B cell (primary cell): ENCODE measurements at regions not wholly inside any gene's neighbourhood (a gene's known extent, or its start where the extent isn't known, plus 50 kb on each side); places are given as distances from the start of the nearest gene placed in this dataset.

Experiments used
- ATAC-seq: fragments of 200-7000 bp; cut with Tn5 transposase; one replicate; pipeline ENCODE4 v1.10.0; 2021; ENCODE audit warnings: low read depth, mild to moderate bottlenecking, moderate number of reproducible peaks, moderate library complexity
- CTCF ChIA-PET: fragments of 350-600 bp; sonication (Branson Sonifier 250); formaldehyde crosslinking; loops from one replicate; lab custom pipeline; 2021; ENCODE audit warnings: antibody characterized with exemption, inconsistent platforms; lab: Charles Lee
- POLR2A ChIA-PET: fragments of 350-600 bp; sonication (Branson Sonifier 250); formaldehyde crosslinking; loops from one replicate; lab custom pipeline; 2021; ENCODE audit warnings: antibody characterized with exemption; lab: Charles Lee
- DNase-seq: peaks from one replicate; pipeline ENCODE4 v3.0.0; 2013
- H2AFZ ChIP-seq: 2 replicates; pipeline ENCODE4 v1.6.1; 2012; ENCODE audit warnings: mild to moderate bottlenecking, low read depth, low read length; ENCODE audit not compliant: insufficient read depth, poor library complexity, severe bottlenecking
- H3K27ac ChIP-seq, 2 donors: 1 replicate in 1 of 2; 2 replicates in 1 of 2; pipeline ENCODE4 v1.5.1; 2012 to 2013; ENCODE audit warnings: low read length in 2 of 2, mild to moderate bottlenecking in 2 of 2, moderate library complexity in 1 of 2
- H3K27me3 ChIP-seq, 4 experiments: fragments of 200-600 bp in 1 of 4; sonication (generic) in 1 of 4; replicated peaks in 1 of 4; 1 replicate in 2 of 4; 2 replicates in 2 of 4; pipeline versions ENCODE4 v1.6.1 to v1.7.0; 2013 to 2016; ENCODE audit warnings: low read length in 3 of 4, mild to moderate bottlenecking in 2 of 4, mixed read lengths in 1 of 4, moderate library complexity in 1 of 4; ENCODE audit not compliant: insufficient read depth in 4 of 4, control insufficient read depth in 3 of 4; ENCODE audit errors: control extremely low read depth in 1 of 4
- H3K36me3 ChIP-seq, 2 experiments: replicated peaks in 1 of 2; 1 replicate in 1 of 2; 2 replicates in 1 of 2; pipeline versions ENCODE4 v1.6.1 to v1.7.1; 2013; ENCODE audit warnings: low read length in 1 of 2; ENCODE audit not compliant: insufficient read depth in 2 of 2, control insufficient read depth in 1 of 2; ENCODE audit errors: control extremely low read depth in 1 of 2, extremely low read depth in 1 of 2
- H3K4me1 ChIP-seq, 2 donors: fragments of 200-600 bp in 1 of 2; sonication (generic) in 1 of 2; 1 replicate in 1 of 2; 2 replicates in 1 of 2; pipeline versions ENCODE4 v1.5.1 to v1.6.1; 2013 to 2017; ENCODE audit warnings: low read length in 2 of 2; ENCODE audit not compliant: control insufficient read depth in 2 of 2, insufficient read depth in 2 of 2
- H3K4me2 ChIP-seq: replicated peaks from 2 replicates; pipeline ENCODE3; 2012; ENCODE audit warnings: mild to moderate bottlenecking, low read depth, low read length; ENCODE audit not compliant: poor library complexity, severe bottlenecking
- H3K4me3 ChIP-seq, 5 experiments: fragments of 200-600 bp in 1 of 5; sonication (generic) in 1 of 5; 1 replicate in 3 of 5; 2 replicates in 2 of 5; pipeline versions ENCODE4 v1.5.1 to v1.7.0; 2011 to 2016; ENCODE audit warnings: low read length in 4 of 5, mild to moderate bottlenecking in 4 of 5, low read depth in 2 of 5, control low read depth in 1 of 5, moderate library complexity in 1 of 5; ENCODE audit not compliant: insufficient read depth in 1 of 5; ENCODE audit errors: control extremely low read depth in 1 of 5, extremely low read depth in 1 of 5
- H3K79me2 ChIP-seq: fragments of 200-600 bp; sonication (generic); one replicate; pipeline ENCODE4 v1.6.0; 2016; ENCODE audit warnings: low read length; ENCODE audit not compliant: control insufficient read depth, insufficient read depth
- H3K9ac ChIP-seq: fragments of 200-600 bp; sonication (generic); 2 replicates; pipeline ENCODE4 v1.6.1; 2017; ENCODE audit warnings: mild to moderate bottlenecking, low read length, moderate library complexity
- H3K9me3 ChIP-seq, 3 donors: one replicate each; pipeline versions ENCODE4 v1.6.1 to v1.7.1; 2013; ENCODE audit warnings: low read length in 2 of 3; ENCODE audit not compliant: control insufficient read depth in 2 of 3, insufficient read depth in 1 of 3; ENCODE audit errors: control extremely low read depth in 1 of 3
- H4K20me1 ChIP-seq: 2 replicates; pipeline ENCODE4 v1.6.0; 2012; ENCODE audit warnings: mild to moderate bottlenecking, low read length; ENCODE audit not compliant: insufficient read depth, control insufficient read depth, poor library complexity, severe bottlenecking
- H3K27ac Mint-ChIP-seq: one replicate; pipeline ENCODE4 v1.8.0; 2021; ENCODE audit warnings: mixed read lengths
- H3K27me3 Mint-ChIP-seq: one replicate; pipeline ENCODE4 v1.8.0; 2021; ENCODE audit warnings: mixed read lengths
- H3K4me1 Mint-ChIP-seq: one replicate; pipeline ENCODE4 v1.8.0; 2021; ENCODE audit warnings: mixed read lengths
- H3K4me3 Mint-ChIP-seq: one replicate; pipeline ENCODE4 v1.8.0; 2021; ENCODE audit warnings: mixed read lengths
- H3K9me3 Mint-ChIP-seq: one replicate; pipeline ENCODE4 v1.8.0; 2022; ENCODE audit warnings: mixed read lengths; ENCODE audit not compliant: insufficient read depth
- EZH2 ChIP-seq: IDR thresholded peaks from 2 replicates; pipeline ENCODE4 v1.6.1; 2012; ENCODE audit warnings: borderline replicate concordance, low read depth, mild to moderate bottlenecking, moderate library complexity, low read length; ENCODE audit not compliant: insufficient read depth, poor library complexity, severe bottlenecking
- WGBS: methylation state at CpG from one replicate; pipeline ENCODE4 v1.1.5; 2013; ENCODE audit warnings: missing lambda C conversion rate; ENCODE audit not compliant: insufficient coverage; 5-methylcytosine and 5-hydroxymethylcytosine counted together
- intact Hi-C: fragments of 100-400 bp; cut with micrococcal nuclease; formaldehyde crosslinking; loops from one replicate; pipeline ENCODE4 v1.10.0; 2022
- TF ChIP-seq, protein P1 (sequence below): fragments of 200-600 bp; IDR thresholded peaks from one replicate; pipeline ENCODE4 v1.8.0; 2022; ENCODE audit warnings: antibody characterized with exemption, mild to moderate bottlenecking

DNA sequence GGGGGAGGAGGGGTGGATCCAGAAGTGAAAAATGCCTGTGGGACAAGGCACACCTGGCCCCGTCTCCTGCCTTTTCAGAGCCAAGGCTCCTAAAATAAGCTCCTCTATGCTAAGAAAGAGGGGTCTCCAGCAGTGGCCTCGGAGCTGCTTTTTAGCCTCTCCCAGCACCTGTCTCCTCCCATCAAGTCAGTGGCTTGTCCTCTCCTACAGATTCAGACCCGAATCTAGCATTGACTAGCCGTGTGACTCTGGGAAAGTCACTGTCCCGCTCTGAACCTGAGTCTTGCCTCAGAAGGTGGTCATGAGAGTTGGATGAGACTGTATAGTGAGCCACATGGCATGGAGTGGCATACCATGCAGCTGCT lies 90.8 kb upstream of the THY1 start:
- no peak overlapping the region for H3K27ac ChIP-seq

DNA sequence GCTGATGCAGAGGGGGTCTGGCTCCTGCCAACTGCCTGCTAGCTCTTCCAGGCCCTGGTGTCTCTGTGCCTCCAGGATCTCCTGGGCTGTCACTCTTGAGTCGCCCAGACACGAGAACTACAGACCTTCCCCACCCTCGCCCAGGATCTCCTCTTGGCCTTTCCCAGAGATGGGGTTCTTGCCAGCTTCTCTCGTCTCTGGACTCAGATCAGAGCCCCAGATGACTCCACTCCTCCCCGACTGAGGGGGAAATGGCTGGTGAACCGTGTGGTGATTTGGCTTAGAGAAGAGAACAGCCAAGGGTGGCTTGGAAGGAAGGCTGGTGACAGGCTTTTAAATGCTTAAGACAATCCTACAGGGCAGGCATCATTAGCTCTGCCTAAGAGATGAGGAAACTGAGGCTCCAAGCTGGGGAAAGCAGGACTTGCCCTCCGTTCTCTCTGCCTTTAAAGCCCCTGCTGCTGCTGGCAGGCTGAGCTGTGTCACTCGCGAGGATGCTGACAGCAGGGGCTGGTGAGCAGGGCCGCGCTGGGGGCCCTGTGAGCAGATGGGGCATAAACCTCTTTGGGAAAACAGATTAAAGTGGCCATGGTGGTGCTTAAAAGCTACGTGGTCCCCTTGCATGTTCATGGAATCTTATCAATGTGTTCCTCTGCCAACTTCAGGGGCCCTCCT lies 90.3 kb upstream of the THY1 start:
- Histone ChIP-seq H2AFZ (no peak overlapping the region), H3K4me1 (peaks cover 0 to 31% of the 10 kb centered on the region in 2 donors), H3K79me2 (no peaks in the 10 kb centered on the region), H3K27me3 (peaks cover 0 to 4% (median 0%) of the 10 kb centered on the region in 4 experiments), H4K20me1 (no peaks in the 10 kb centered on the region), H3K9ac (no peak overlapping the region), H3K9me3 (peaks cover 0 to 3% (median 0%) of the 10 kb centered on the region in 3 donors), H3K36me3 (no peaks in the 10 kb centered on the region), H3K27ac (no peak overlapping the region), H3K4me3 (no peak overlapping the region), H3K4me2 (no peak overlapping the region)
- ChIA-PET POLR2A (no interaction called here), CTCF (no interaction called here)
- no peak overlapping the region for H3K27ac Mint-ChIP-seq
- no peak for ATAC-seq
- WGBS: 86% methylated on average over 9 of the region's 12 CpGs
- DNase-seq: no peak
- H3K4me3 Mint-ChIP-seq: no peak overlapping the region
- intact Hi-C loops: no loop called here
- peaks cover 19% of the 10 kb centered on the region for H3K4me1 Mint-ChIP-seq
- H3K9me3 Mint-ChIP-seq: no peaks in the 10 kb centered on the region
- no peak for TF ChIP-seq EZH2
- TF ChIP-seq, protein P1, sequence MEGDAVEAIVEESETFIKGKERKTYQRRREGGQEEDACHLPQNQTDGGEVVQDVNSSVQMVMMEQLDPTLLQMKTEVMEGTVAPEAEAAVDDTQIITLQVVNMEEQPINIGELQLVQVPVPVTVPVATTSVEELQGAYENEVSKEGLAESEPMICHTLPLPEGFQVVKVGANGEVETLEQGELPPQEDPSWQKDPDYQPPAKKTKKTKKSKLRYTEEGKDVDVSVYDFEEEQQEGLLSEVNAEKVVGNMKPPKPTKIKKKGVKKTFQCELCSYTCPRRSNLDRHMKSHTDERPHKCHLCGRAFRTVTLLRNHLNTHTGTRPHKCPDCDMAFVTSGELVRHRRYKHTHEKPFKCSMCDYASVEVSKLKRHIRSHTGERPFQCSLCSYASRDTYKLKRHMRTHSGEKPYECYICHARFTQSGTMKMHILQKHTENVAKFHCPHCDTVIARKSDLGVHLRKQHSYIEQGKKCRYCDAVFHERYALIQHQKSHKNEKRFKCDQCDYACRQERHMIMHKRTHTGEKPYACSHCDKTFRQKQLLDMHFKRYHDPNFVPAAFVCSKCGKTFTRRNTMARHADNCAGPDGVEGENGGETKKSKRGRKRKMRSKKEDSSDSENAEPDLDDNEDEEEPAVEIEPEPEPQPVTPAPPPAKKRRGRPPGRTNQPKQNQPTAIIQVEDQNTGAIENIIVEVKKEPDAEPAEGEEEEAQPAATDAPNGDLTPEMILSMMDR: no peak
- peaks cover 16% of the 10 kb centered on the region for H3K27me3 Mint-ChIP-seq

More for the DNA sequence above, 90.8 kb upstream of the THY1 start:
- TF ChIP-seq, protein P1: no peak
- no peak for DNase-seq
- no peak overlapping the region for H3K27ac Mint-ChIP-seq
- Histone ChIP-seq H3K4me1 (peaks cover 0 to 31% of the 10 kb centered on the region in 2 donors), H4K20me1 (no peaks in the 10 kb centered on the region), H3K4me2 (no peak overlapping the region), H3K9ac (no peak overlapping the region), H3K27me3 (peaks cover 0 to 4% (median under 1%) of the 10 kb centered on the region in 4 experiments), H3K9me3 (peaks cover 0 to 3% (median 0%) of the 10 kb centered on the region in 3 donors), H3K36me3 (no peaks in the 10 kb centered on the region), H3K4me3 (no peak overlapping the region), H2AFZ (no peak overlapping the region), H3K79me2 (no peaks in the 10 kb centered on the region)
- peaks cover 19% of the 10 kb centered on the region for H3K4me1 Mint-ChIP-seq
- no peaks in the 10 kb centered on the region for H3K9me3 Mint-ChIP-seq
- POLR2A ChIA-PET: no interaction called here
- WGBS: 95% methylated on average over 5 of the region's 5 CpGs
- no peak overlapping the region for H3K4me3 Mint-ChIP-seq
- intact Hi-C loops: no loop called here
- peaks cover 18% of the 10 kb centered on the region for H3K27me3 Mint-ChIP-seq
- no peak for ATAC-seq
- CTCF ChIA-PET: no interaction called here
